GM12878 (cell line): ENCODE measurements at regions not wholly inside any gene's neighbourhood (a gene's known extent, or its start where the extent isn't known, plus 50 kb on each side); places are given as distances from the start of the nearest gene placed in this dataset.

Experiments
- ATAC-seq: fragments of 200-7000 bp; cut with Tn5 transposase; 3 replicates; pipeline ENCODE4 v1.9.1; 2020; ENCODE audit warnings: mild to moderate bottlenecking, moderate library complexity
- BruUV-seq: library from RNA; stranded (reverse); fragments of 400-500 nt; replicated peaks from 2 replicates; lab custom pipeline; 2021; lab: Mats Ljungman, UMichigan
- CTCF ChIA-PET: fragments of 300-600 bp; sonication (Branson Sonifier 250); formaldehyde crosslinking; extraction: SDS; loops from one replicate; lab custom pipeline; 2021; ENCODE audit warnings: inconsistent platforms; lab: Yijun Ruan, JAX
- POLR2A ChIA-PET: fragments of 350-600 bp; formaldehyde crosslinking; extraction: SDS; loops from one replicate; lab custom pipeline; 2021; ENCODE audit warnings: inconsistent platforms; lab: Charles Lee
- RAD21 ChIA-PET: fragments of 300-600 bp; sonication (Branson Sonifier 250); formaldehyde crosslinking; loops from one replicate; lab custom pipeline; 2023; ENCODE audit warnings: antibody characterized with exemption; ENCODE audit not compliant: unreplicated experiment; lab: Charles Lee
- SMC1A ChIA-PET: fragments of 300-600 bp; sonication (Branson Sonifier 250); formaldehyde crosslinking; loops from one replicate; lab custom pipeline; 2023; ENCODE audit not compliant: unreplicated experiment, uncharacterized antibody; lab: Charles Lee
- DNase-seq: peaks from one replicate; pipeline ENCODE4 v3.0.0-alpha.2; 2011; ENCODE audit warnings: low read depth, low spot score
- FAIRE-seq: peaks from 3 replicates; lab custom pipeline; 2011; peaks lifted over from hg19 to GRCh38; lab: Jason Lieb, UNC
- H2AFZ ChIP-seq: 2 replicates; pipeline ENCODE4 v1.6.0; 2011; ENCODE audit warnings: low read depth, low read length, control low read depth; ENCODE audit not compliant: control insufficient read depth
- H3K27ac ChIP-seq: 2 replicates; pipeline ENCODE4 v1.5.1; 2011; ENCODE audit warnings: control low read depth; ENCODE audit not compliant: control insufficient read depth, insufficient read depth
- H3K27me3 ChIP-seq, 2 experiments: replicated peaks in 1 of 2; 2 replicates each; pipeline versions ENCODE4 v1.6.0 to v1.6.1; 2011; ENCODE audit warnings: low read length in 1 of 2; ENCODE audit not compliant: control insufficient read depth in 2 of 2, insufficient read depth in 2 of 2
- H3K36me3 ChIP-seq, 2 experiments: 2 replicates each; pipeline ENCODE4 v1.5.1; 2011; ENCODE audit warnings: low read length in 1 of 2; ENCODE audit not compliant: control insufficient read depth in 2 of 2, insufficient read depth in 2 of 2
- H3K4me1 ChIP-seq: 2 replicates; pipeline ENCODE4 v1.6.1; 2011; ENCODE audit warnings: mild to moderate bottlenecking, low read length, moderate library complexity, mixed read lengths; ENCODE audit not compliant: control insufficient read depth, insufficient read depth
- H3K4me2 ChIP-seq: 2 replicates; pipeline ENCODE4 v1.6.0; 2011; ENCODE audit warnings: control low read depth; ENCODE audit not compliant: control insufficient read depth, insufficient read depth
- H3K4me3 ChIP-seq: fragments of 200-600 bp; sonication (generic); 2 replicates; pipeline ENCODE4 v1.5.1; 2016
- H3K79me2 ChIP-seq: 2 replicates; pipeline ENCODE4 v1.6.0; 2011; ENCODE audit warnings: low read length; ENCODE audit not compliant: control insufficient read depth, insufficient read depth
- H3K9ac ChIP-seq: 2 replicates; pipeline ENCODE4 v1.8.0; 2011; ENCODE audit warnings: low read length, control low read depth, mixed read lengths; ENCODE audit not compliant: control insufficient read depth, insufficient read depth
- H3K9me3 ChIP-seq: replicated peaks from 3 replicates; pipeline ENCODE4 v1.5.1; 2011; ENCODE audit warnings: mild to moderate bottlenecking, low read length; ENCODE audit not compliant: control insufficient read depth, insufficient read depth
- H4K20me1 ChIP-seq: 2 replicates; pipeline ENCODE4 v1.6.0; 2011; ENCODE audit not compliant: control insufficient read depth, insufficient read depth
- BCL11A ChIP-seq: IDR thresholded peaks from 2 replicates; pipeline ENCODE4 v1.6.1; 2011; ENCODE audit warnings: low read depth, low read length
- CUX1 ChIP-seq: IDR thresholded peaks from 2 replicates; pipeline ENCODE4 v1.6.1; 2012; ENCODE audit warnings: improper control_type of control experiment, low read depth, low read length; ENCODE audit not compliant: insufficient replicate concordance
- E4F1 ChIP-seq: fragments of 450-650 bp; IDR thresholded peaks from 2 replicates; pipeline ENCODE4 v1.6.1; 2018; ENCODE audit warnings: borderline replicate concordance, mild to moderate bottlenecking; ENCODE audit not compliant: partially characterized antibody
- EP300 ChIP-seq, 2 experiments: fragments of 150-350 bp in 1 of 2; IDR thresholded peaks; 2 replicates each; pipeline ENCODE4 v1.6.1; 2011 to 2012; ENCODE audit warnings: low read depth in 2 of 2, low read length in 2 of 2, borderline replicate concordance in 1 of 2, improper control_type of control experiment in 1 of 2, inconsistent platforms in 1 of 2; ENCODE audit not compliant: control insufficient read depth in 1 of 2
- MEF2A ChIP-seq: IDR thresholded peaks from 2 replicates; pipeline ENCODE4 v1.6.1; 2011; ENCODE audit warnings: low read depth, mild to moderate bottlenecking, low read length, moderate library complexity; ENCODE audit not compliant: insufficient read depth
- MYB ChIP-seq: fragments of 150-350 bp; IDR thresholded peaks from 2 replicates; pipeline ENCODE4 v1.6.1; 2014; ENCODE audit warnings: mild to moderate bottlenecking, low read depth, low read length, borderline replicate concordance
- RAD51 ChIP-seq: fragments of 450-650 bp; IDR thresholded peaks from 2 replicates; pipeline ENCODE4 v1.6.1; 2016; ENCODE audit warnings: moderate library complexity, mild to moderate bottlenecking, inconsistent platforms
- SUZ12 ChIP-seq: fragments of 200-600 bp; sonication (generic); IDR thresholded peaks from one replicate; pipeline ENCODE4 v1.6.1; 2018; ENCODE audit warnings: antibody characterized with exemption, mild to moderate bottlenecking; ENCODE audit not compliant: unreplicated experiment
- TBL1XR1 ChIP-seq: IDR thresholded peaks from 2 replicates; pipeline ENCODE4 v1.6.1; 2012; ENCODE audit warnings: low read depth, low read length, improper control_type of control experiment
- ZNF592 ChIP-seq: fragments of 450-650 bp; IDR thresholded peaks from 2 replicates; pipeline ENCODE4 v1.6.1; 2017; ENCODE audit warnings: mild to moderate bottlenecking, moderate library complexity
- WGBS: methylation state at CpG from one replicate; pipeline ENCODE4 v1.1.6; 2016; ENCODE audit warnings: low lambda C conversion rate; ENCODE audit not compliant: insufficient replicate concordance, insufficient coverage; ENCODE audit errors: missing lambda C conversion rate; 5-methylcytosine and 5-hydroxymethylcytosine counted together
- in situ Hi-C: fragments of 300-500 bp; cut with MboI; formaldehyde crosslinking; loops from 9 replicates; pipeline ENCODE4 v1.14.3; 2018; ENCODE audit warnings: mixed read lengths
- intact Hi-C: fragments of 100-400 bp; cut with micrococcal nuclease; formaldehyde crosslinking; loops from one replicate; pipeline ENCODE4 v1.14.2; 2022; ENCODE audit not compliant: unreplicated experiment

GRCh38 chr3:118782755-118783202, 251.9 kb downstream of the IGSF11 start:
- ATAC-seq = peak; percentile 98
- H3K4me3 ChIP-seq = no peak overlapping the region; the same call in 1 of the 2 replicates
- H3K4me2 ChIP-seq = peak overlapping the region; percentile 76
- RAD21 ChIA-PET = interaction anchor here (0.7 to 10.5 kb wide), 10 partner anchors 10 to 1294 kb away, joined by 3 to 207 read pairs (median 4); no protein-coding TSS in a partner anchor
- intact Hi-C loops (loop anchor here (1.0 to 5.0 kb wide), 2 partner anchors 28 to 305 kb away; no protein-coding TSS in a partner anchor), in situ Hi-C loops (no loop called here)
- H3K79me2 ChIP-seq = peaks cover 2% of the 10 kb centered on the region; the same call in 1 of the 2 replicates
- no peaks in the 10 kb centered on the region for H4K20me1 ChIP-seq
- CTCF ChIA-PET = interaction anchor here (0.7 to 5.7 kb wide), 13 partner anchors 10 to 458 kb away, joined by 3 to 46 read pairs (median 4); partner anchors contain the start of gene B4GALT4
- H3K36me3 ChIP-seq = no peaks in the 10 kb centered on the region; a peak in 1 of 4 replicates
- H3K4me1 ChIP-seq = peaks cover 16% of the 10 kb centered on the region
- H3K9me3 ChIP-seq = no peaks in the 10 kb centered on the region; the same call in 2 of the 3 replicates
- H3K27me3 ChIP-seq = no peaks in the 10 kb centered on the region
- H3K9ac ChIP-seq = peak overlapping the region; percentile 45
- POLR2A ChIA-PET = interaction anchor here (0.6 to 3.7 kb wide), 10 partner anchors 9 to 30 kb away, joined by 3 to 33 read pairs (median 5); no protein-coding TSS in a partner anchor
- DNase-seq = peak; percentile 90
- H2AFZ ChIP-seq = peak overlapping the region; percentile 9
- BruUV-seq = no TSS peak
- WGBS = 0% methylated on average over 2 of the region's 2 CpGs
- SMC1A ChIA-PET = interaction anchor here (0.7 to 19.3 kb wide), 13 partner anchors 9 to 292 kb away, joined by 3 to 394 read pairs (median 5); no protein-coding TSS in a partner anchor
- peak; percentile 88 for FAIRE-seq
- peak overlapping the region; percentile 60 for H3K27ac ChIP-seq
- TF ChIP-seq E4F1 (no peak), SUZ12 (no peak), TBL1XR1 (peak; percentile 24; the same call in 1 of the 2 replicates), ZNF592 (no peak), CUX1 (peak; percentile 94), MYB (no peak), MEF2A (no peak), EP300 (IDR thresholded peaks at IDR 0.05; ENCODE audit: borderline replicate concordance in 1 of 2, control insufficient read depth in 1 of 2, low read depth in 2 of 2, low read length in 2 of 2) (peak; percentile 78 to 81; a peak in 2 of 4 replicates), BCL11A (peak; percentile 80), RAD51 (peak; percentile 71)
